ENCODE measurements at regions not wholly inside any gene's neighbourhood (a gene's known extent, or its start where the extent isn't known, plus 50 kb on each side); places are given as distances from the start of the nearest gene placed in this dataset.
"Not testable (repeated sequence)": the region's sequence is repeated elsewhere in the genome, so short reads cannot be mapped to it uniquely, and the experiment has no call there.

- Histone ChIP-seq H2AK5ac (ENCODE audit: insufficient read length, low read length) (no peak overlapping the region), H3K27ac (ENCODE audit: insufficient read length, low read depth, low read length) (no peak overlapping the region), H4K91ac (ENCODE audit: insufficient read length, low read depth, low read length) (no peak overlapping the region), H2BK20ac (ENCODE audit: low read depth, low read length, poor library complexity, severe bottlenecking) (no peak overlapping the region), H3K4ac (ENCODE audit: low read depth, low read length) (no peak overlapping the region), H3K23me2 (ENCODE audit: insufficient read length, low read depth, low read length, poor library complexity, severe bottlenecking) (no peaks in the 10 kb centered on the region), H3K27me3 (ENCODE audit: insufficient read depth, low read length) (no peaks in the 10 kb centered on the region), H3K9ac (ENCODE audit: extremely low read depth, insufficient read length, low read length) (no peak overlapping the region), H3K4me2 (ENCODE audit: insufficient read depth, insufficient read length, low read length) (no peak overlapping the region), H3K23ac (ENCODE audit: insufficient read length, low read depth, low read length) (no peak overlapping the region), H2AFZ (ENCODE audit: low read length) (no peak overlapping the region), H4K8ac (replicated peaks; ENCODE audit: insufficient read length, low read depth, low read length) (no peak overlapping the region), H3T11ph (ENCODE audit: low read length) (no peak overlapping the region), H3K4me1 (ENCODE audit: insufficient read depth, low read length) (0 out of 2 replicates have a peak, but pooled peaks cover 1% of the 10 kb centered on the region), H3K56ac (ENCODE audit: insufficient read length, low read depth, low read length) (no peak overlapping the region), H2BK12ac (ENCODE audit: insufficient read length, low read depth, low read length) (no peak overlapping the region), H3K18ac (ENCODE audit: insufficient read length, low read depth, low read length) (no peak overlapping the region), H2BK5ac (ENCODE audit: insufficient read length, low read length) (no peak overlapping the region), H2BK120ac (ENCODE audit: low read depth, low read length, poor library complexity, severe bottlenecking) (no peak overlapping the region), H4K5ac (ENCODE audit: insufficient read length, low read depth, low read length) (no peak overlapping the region), H3K14ac (ENCODE audit: insufficient read depth, low read length) (no peak overlapping the region), H3K9me3 (ENCODE audit: control insufficient read depth, low read depth, low read length) (peaks cover 14% of the 10 kb centered on the region), H4K20me1 (ENCODE audit: control insufficient read depth, insufficient read depth, insufficient read length) (no peaks in the 10 kb centered on the region), H2BK15ac (ENCODE audit: low read depth, low read length) (no peak overlapping the region), H3K79me2 (ENCODE audit: insufficient read depth, low read length) (no peaks in the 10 kb centered on the region), H3K79me1 (ENCODE audit: insufficient read depth, low read depth, low read length, poor library complexity, severe bottlenecking) (no peaks in the 10 kb centered on the region)
- H3K9me3 Mint-ChIP-seq, result peaks cover 34 to 38% of the 10 kb centered on the region in 2 experiments
- no peak overlapping the region for H3K4me3 Mint-ChIP-seq
- peaks cover 19 to 43% (median 30%) of the 10 kb centered on the region in 3 experiments for H3K36me3 Mint-ChIP-seq (ENCODE audit: insufficient read depth in 1 of 3, low read depth in 3 of 3)
- WGBS (ENCODE audit: extremely low coverage, insufficient read length, low lambda C conversion rate), result no CpG with 5 or more reads among the region's 15 CpGs
- TF ChIP-seq CTCF (conservative IDR thresholded peaks at IDR 0.05), result no peak
- H3K27me3 Mint-ChIP-seq (ENCODE audit: low read depth), result no peaks in the 10 kb centered on the region
- no peak overlapping the region for H3K27ac Mint-ChIP-seq
- DNase-seq, result no peak
- peaks cover 2 to 10% of the 10 kb centered on the region in 2 experiments; a peak in 2 of 4 replicates for H3K4me1 Mint-ChIP-seq
Measured at GRCh38 chr6:16040628-16040974, 88.3 kb upstream of the MYLIP start.

GRCh38 chr6:16039892-16040627, 88.8 kb upstream of the MYLIP start:
- H4K91ac ChIP-seq (ENCODE audit: insufficient read length, low read depth, low read length); H2BK5ac ChIP-seq (ENCODE audit: insufficient read length, low read length); H3K27me3 Mint-ChIP-seq (ENCODE audit: low read depth); H4K8ac ChIP-seq (replicated peaks; ENCODE audit: insufficient read length, low read depth, low read length); H3K4me2 ChIP-seq (ENCODE audit: insufficient read depth, insufficient read length, low read length); H3K4me1 Mint-ChIP-seq; H3K14ac ChIP-seq (ENCODE audit: insufficient read depth, low read length); H3K18ac ChIP-seq (ENCODE audit: insufficient read length, low read depth, low read length); H3K4me3 Mint-ChIP-seq; H2BK15ac ChIP-seq (ENCODE audit: low read depth, low read length); DNase-seq; H3K79me1 ChIP-seq (ENCODE audit: insufficient read depth, low read depth, low read length, poor library complexity, severe bottlenecking); H3K27ac ChIP-seq (ENCODE audit: insufficient read length, low read depth, low read length); H3K56ac ChIP-seq (ENCODE audit: insufficient read length, low read depth, low read length); H4K5ac ChIP-seq (ENCODE audit: insufficient read length, low read depth, low read length); H3K4me1 ChIP-seq (ENCODE audit: insufficient read depth, low read length); H2BK120ac ChIP-seq (ENCODE audit: low read depth, low read length, poor library complexity, severe bottlenecking); H2BK20ac ChIP-seq (ENCODE audit: low read depth, low read length, poor library complexity, severe bottlenecking); H4K20me1 ChIP-seq (ENCODE audit: control insufficient read depth, insufficient read depth, insufficient read length); H3K23ac ChIP-seq (ENCODE audit: insufficient read length, low read depth, low read length); H3K9ac ChIP-seq (ENCODE audit: extremely low read depth, insufficient read length, low read length); H2AFZ ChIP-seq (ENCODE audit: low read length); H2AK5ac ChIP-seq (ENCODE audit: insufficient read length, low read length); H3K27me3 ChIP-seq (ENCODE audit: insufficient read depth, low read length); H3T11ph ChIP-seq (ENCODE audit: low read length); H2BK12ac ChIP-seq (ENCODE audit: insufficient read length, low read depth, low read length); H3K79me2 ChIP-seq (ENCODE audit: insufficient read depth, low read length); H3K4ac ChIP-seq (ENCODE audit: low read depth, low read length); H3K27ac Mint-ChIP-seq; H3K23me2 ChIP-seq (ENCODE audit: insufficient read length, low read depth, low read length, poor library complexity, severe bottlenecking): not testable (repeated sequence)
- H3K9me3 ChIP-seq (ENCODE audit: control insufficient read depth, low read depth, low read length), result peaks cover 14% of the 10 kb centered on the region
- WGBS (ENCODE audit: extremely low coverage, insufficient read length, low lambda C conversion rate), result no CpG with 5 or more reads among the region's 17 CpGs
- Mint-ChIP-seq H3K36me3 (ENCODE audit: insufficient read depth in 1 of 3, low read depth in 3 of 3) (peaks cover 19 to 43% (median 30%) of the 10 kb centered on the region in 3 experiments), H3K9me3 (peaks cover 34 to 38% of the 10 kb centered on the region in 2 experiments)
